ENCODE measurements at regions not wholly inside any gene's neighbourhood (a gene's known extent, or its start where the extent isn't known, plus 50 kb on each side); places are given as distances from the start of the nearest gene placed in this dataset.
"Not testable (repeated sequence)": the region's sequence is repeated elsewhere in the genome, so short reads cannot be mapped to it uniquely, and the experiment has no call there.

DNA sequence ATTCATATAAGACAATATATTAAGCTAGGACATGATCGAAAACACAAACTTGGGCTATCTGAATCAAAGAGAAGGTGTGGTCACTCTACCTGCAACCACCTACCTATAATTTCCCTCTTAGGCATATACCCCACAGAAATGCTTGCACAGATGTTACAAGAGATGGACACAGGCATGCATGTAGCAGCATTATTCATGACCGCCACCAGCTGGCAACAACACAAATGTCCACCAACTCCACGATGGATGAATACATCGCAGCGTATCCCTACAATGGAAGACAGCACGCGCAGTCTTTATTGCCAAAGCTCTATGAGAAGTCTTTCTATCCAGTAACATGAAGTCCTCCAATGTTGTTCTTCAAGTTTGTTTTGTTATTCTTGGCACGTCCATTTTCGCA lies 90.8 kb downstream of the ARL4C start:
- DNase-seq (ENCODE audit: low read depth in 2 of 2): no peak

- no peak for DNase-seq (ENCODE audit: low read depth in 2 of 2)
Measured at GRCh38 chr2:234405462-234405861, 91.4 kb downstream of the ARL4C start.

- DNase-seq (ENCODE audit: low read depth in 2 of 2): no peak
Measured at GRCh38 chr2:234404957-234405356, 91.9 kb downstream of the ARL4C start.

DNA sequence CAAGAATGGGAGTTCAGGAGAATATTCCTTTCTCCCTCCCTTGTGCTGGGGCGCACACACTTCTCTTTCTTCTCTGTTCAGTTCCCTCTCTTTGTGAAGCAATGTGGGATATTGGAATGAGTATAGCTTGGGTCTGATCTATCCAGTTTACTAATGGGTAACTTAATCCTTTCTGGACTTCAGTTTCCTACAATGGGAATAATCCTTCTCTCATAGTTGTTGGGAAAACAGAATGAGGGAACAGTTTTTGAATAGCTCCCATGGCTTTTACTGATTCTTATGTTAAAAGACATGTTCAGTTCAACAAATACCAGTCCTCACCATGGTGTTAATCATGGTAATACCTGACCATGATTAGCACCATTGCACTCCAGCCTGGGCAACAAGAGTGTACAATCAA lies 93.1 kb downstream of the ARL4C start:
- no peak for DNase-seq (ENCODE audit: low read depth in 2 of 2)

- DNase-seq (ENCODE audit: low read depth in 2 of 2): no peak
Measured at GRCh38 chr2:234403074-234403473, 93.8 kb downstream of the ARL4C start.

DNA sequence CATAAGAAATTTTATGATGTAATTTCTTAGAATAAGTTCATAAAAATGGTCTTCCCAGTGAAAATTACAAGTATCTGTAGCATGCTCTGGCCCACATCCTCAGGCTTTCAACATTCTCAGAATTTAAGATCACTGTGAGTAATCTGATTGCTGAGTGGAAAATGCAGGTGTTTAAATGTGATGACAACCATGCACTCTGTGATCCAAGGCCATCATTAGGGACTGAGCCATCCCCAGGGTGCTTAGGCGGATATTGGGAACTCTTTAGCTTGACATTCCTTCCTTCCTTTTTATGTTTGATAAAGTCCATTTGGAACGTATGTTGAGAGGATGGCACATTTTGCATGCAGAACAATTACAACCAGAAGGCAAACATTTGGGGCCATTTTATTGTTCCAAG lies 95.5 kb downstream of the ARL4C start:
- DNase-seq (ENCODE audit: low read depth in 2 of 2): no peak

GRCh38 chr2:234399451-234400246 lies 97.2 kb downstream of the ARL4C start:
- no peak for DNase-seq (ENCODE audit: low read depth in 2 of 2)

DNA sequence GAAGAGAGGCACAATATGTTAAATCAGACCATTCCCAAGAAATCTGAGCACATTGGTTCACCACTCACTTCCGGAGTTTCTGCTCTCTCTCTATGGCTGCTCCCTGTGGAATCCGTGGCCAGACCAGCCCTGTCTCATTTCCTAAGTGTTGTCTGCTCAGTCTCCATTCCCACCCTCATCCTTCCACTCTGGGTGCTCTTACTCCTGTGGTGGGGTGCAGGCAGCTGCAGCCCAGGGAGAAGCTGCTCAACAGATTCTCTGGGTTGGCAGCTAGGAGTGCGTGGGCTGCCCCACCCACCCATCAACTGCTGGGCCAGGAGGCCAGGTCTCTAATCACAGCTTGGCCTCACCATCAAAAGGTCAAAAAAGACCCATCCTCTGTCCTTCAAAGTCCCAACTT lies 98.3 kb downstream of the ARL4C start:
- DNase-seq (ENCODE audit: low read depth in 2 of 2): no peak

DNA sequence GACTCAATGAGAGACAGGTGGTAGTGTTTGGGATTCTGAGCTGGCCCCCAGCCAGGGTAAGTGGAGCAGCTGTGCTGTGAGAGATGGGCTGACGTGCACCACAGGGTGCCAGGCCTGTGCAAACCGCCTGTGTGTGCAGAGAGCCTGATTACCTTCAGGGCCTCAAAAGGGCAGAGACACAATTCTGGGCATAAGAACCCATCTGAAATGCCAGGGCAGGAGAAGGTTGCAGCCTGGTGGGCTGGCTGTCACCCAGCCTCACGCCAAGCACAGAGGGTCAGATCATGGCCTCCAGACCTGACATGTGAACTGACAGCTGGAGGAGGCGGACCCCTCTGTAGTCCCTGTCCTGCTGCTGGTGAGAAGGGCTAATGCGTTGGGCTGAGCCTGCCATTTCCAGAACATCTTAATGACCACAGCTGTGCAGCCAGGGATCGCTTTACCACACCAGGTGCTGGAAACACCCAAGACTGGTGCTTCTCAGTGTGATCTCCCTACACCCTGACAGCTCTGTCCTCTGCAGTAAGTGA lies 100.9 kb downstream of the ARL4C start:
- DNase-seq (ENCODE audit: low read depth in 2 of 2): no peak

- no peak for DNase-seq (ENCODE audit: low read depth in 2 of 2)
Measured at GRCh38 chr2:234394450-234394849, 102.4 kb downstream of the ARL4C start.

DNA sequence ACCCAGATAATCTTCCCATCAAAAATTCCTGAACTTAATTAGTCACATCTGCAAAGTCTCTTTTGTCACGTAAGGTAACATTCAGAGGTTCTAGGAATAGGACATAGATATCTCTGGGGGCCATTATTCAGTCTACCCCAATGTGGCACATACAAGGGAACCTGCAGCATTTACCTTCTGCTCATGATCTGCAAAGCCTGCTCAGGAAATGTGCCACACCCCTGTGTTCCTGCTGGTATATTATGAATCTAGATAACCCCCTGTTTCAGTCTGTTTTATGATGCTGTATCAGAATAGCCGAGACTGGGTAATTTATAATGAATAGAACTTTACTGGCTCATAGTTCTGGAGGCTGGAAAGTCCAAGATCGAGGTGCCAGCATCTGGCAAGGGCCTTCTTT lies 103.5 kb downstream of the ARL4C start:
- no peak for DNase-seq (ENCODE audit: low read depth in 2 of 2)

DNA sequence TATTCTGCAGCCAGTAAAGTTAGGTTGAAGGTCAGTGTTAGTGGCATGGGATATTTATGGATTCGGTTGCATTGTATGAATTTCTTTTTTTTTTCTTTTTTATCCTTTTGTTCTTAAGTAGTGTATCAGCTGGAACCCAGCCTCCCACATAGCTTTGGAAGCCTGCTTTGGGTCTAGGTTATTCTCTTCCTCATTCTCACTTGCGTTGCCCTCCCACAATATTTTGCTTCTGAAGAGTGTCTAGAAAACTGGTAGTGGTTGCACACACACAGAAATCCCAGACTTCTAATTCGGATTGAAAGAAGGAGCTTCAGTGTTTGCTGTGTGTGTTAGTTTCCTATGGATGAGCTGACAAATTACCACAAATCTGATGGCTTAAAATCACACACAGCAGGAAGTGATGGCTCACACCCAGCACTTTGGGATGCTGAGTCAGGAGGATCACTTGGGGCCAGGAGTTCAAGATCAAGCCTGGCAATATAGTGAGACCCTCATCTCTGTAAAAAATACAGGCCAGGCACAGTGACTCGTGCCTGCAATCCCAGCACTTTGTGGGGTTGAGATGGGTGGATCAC lies 104.8 kb downstream of the ARL4C start:
- no peak for DNase-seq (ENCODE audit: low read depth in 2 of 2)

GRCh38 chr2:234391625-234392024 lies 105.3 kb downstream of the ARL4C start:
- no peak for DNase-seq (ENCODE audit: low read depth in 2 of 2)

DNA sequence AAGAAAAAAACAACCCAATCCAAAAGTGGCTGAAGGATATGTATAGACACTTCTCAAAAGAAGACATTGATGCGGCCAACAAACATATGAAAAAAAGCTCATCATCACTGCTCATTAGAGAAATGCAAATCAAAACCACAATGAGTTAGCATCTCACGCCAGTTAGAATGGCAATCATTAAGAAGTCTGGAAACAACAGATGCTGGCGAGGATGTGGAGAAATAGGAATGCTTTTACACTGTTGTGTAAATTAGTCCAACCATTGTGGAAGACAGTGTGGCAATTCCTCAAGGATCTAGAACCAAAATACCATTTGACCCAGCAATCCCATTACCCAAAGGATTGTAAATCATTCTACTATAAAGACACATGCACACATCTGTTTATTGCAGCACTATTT lies 107.2 kb downstream of the ARL4C start:
- not testable (repeated sequence) for DNase-seq (ENCODE audit: low read depth in 2 of 2)

- no peak for DNase-seq (ENCODE audit: low read depth in 2 of 2)
Measured at GRCh38 chr2:234388591-234388990, 108.3 kb downstream of the ARL4C start.

- DNase-seq (ENCODE audit: low read depth in 2 of 2): no peak
Measured at GRCh38 chr2:234386971-234387370, 109.9 kb downstream of the ARL4C start.

- DNase-seq (ENCODE audit: low read depth in 2 of 2): no peak
Measured at GRCh38 chr2:234382131-234382530, 114.8 kb downstream of the ARL4C start.

GRCh38 chr2:234378958-234379357 lies 117.9 kb downstream of the ARL4C start:
- DNase-seq (ENCODE audit: low read depth in 2 of 2): not testable (repeated sequence)

DNA sequence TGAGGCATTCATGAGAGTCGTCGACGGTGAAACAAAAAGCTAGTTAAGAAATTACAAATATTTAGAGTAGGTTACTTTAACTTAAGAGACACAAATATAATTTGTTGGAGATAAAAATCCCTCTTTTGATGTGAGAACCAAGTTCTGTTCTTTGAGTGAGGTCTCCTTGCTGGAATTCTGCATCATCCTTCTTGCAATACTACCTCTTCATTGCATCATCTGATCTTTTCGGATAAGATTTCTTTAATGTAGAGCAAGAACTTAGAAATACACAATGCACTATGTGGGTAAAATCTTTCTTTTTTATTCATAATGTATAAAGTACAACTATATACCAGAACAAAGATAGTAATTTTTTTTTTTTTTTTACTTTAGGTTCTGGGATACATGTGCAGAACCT lies 118.4 kb downstream of the ARL4C start:
- DNase-seq (ENCODE audit: low read depth in 2 of 2): no peak

- DNase-seq (ENCODE audit: low read depth in 2 of 2): no peak
Measured at GRCh38 chr2:234377761-234378391, 119.0 kb downstream of the ARL4C start.

DNA sequence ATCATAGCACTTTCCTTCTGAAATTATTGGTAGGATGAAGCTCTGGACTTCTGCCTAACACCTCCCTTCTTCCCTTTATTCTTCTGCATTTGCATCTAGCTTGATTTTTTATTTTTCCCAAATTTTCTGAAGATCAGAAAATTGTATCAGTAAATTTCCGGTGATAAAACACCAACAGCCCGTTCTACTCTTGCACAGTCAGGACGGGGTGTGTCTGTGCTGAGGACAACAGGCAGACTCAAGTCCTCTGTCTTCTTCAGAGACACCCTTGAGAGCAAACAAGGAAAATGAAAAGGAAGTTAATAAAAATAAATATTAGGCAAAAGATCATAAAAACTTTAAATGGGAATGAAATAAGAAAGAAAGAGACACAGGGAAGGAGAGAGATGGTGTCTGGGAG lies 120.7 kb downstream of the ARL4C start:
- DNase-seq (ENCODE audit: low read depth in 2 of 2): no peak

- DNase-seq (ENCODE audit: low read depth in 2 of 2): no peak
Measured at GRCh38 chr2:234375176-234375880, 121.6 kb downstream of the ARL4C start.
